PC-9 (cell line): ENCODE measurements at regions not wholly inside any gene's neighbourhood (a gene's known extent, or its start where the extent isn't known, plus 50 kb on each side); places are given as distances from the start of the nearest gene placed in this dataset.
"Not testable (repeated sequence)": the region's sequence is repeated elsewhere in the genome, so short reads cannot be mapped to it uniquely, and the experiment has no call there.

Experiments used
- BruUV-seq: library from RNA; stranded (reverse); fragments of 400-500 nt; replicated peaks from 2 replicates; lab custom pipeline; 2021; lab: Mats Ljungman, UMichigan
- CTCF ChIA-PET: fragments of 300-600 bp; sonication (Branson Sonifier 250); formaldehyde crosslinking; loops from one replicate; lab custom pipeline; 2022; ENCODE audit warnings: antibody characterized with exemption; lab: Charles Lee
- POLR2A ChIA-PET: fragments of 300-600 bp; sonication (Branson Sonifier 250); formaldehyde crosslinking; loops from one replicate; lab custom pipeline; 2022; ENCODE audit warnings: antibody characterized with exemption; ENCODE audit not compliant: unreplicated experiment; lab: Charles Lee
- DNase-seq, 2 experiments: peaks; one replicate each; pipeline versions ENCODE4 v3.0.0 to v3.0.0-alpha.2; 2015 to 2022; ENCODE audit warnings: mixed read lengths in 1 of 2
- H2AFZ ChIP-seq: fragments of 200-600 bp; sonication (generic); 2 replicates; pipeline ENCODE4 v1.8.1; 2017; ENCODE audit warnings: antibody characterized with exemption
- H3F3A ChIP-seq: fragments of 200-600 bp; sonication (generic); 2 replicates; pipeline ENCODE4 v1.8.1; 2017; ENCODE audit warnings: antibody characterized with exemption, mild to moderate bottlenecking, low read depth; ENCODE audit not compliant: insufficient read depth
- H3K27ac ChIP-seq: fragments of 200-600 bp; sonication (generic); 2 replicates; pipeline ENCODE4 v1.6.1; 2016; ENCODE audit warnings: mixed run types
- H3K27me3 ChIP-seq: fragments of 200-600 bp; sonication (generic); 2 replicates; pipeline ENCODE4 v1.6.1; 2016; ENCODE audit warnings: low read depth, mixed run types; ENCODE audit not compliant: insufficient read depth
- H3K36me3 ChIP-seq: fragments of 200-600 bp; sonication (generic); 2 replicates; pipeline ENCODE4 v1.6.1; 2016; ENCODE audit warnings: low read depth, mixed run types
- H3K4me1 ChIP-seq: fragments of 200-600 bp; sonication (generic); replicated peaks from 2 replicates; pipeline ENCODE4 v1.6.1; 2016; ENCODE audit warnings: mixed run types; ENCODE audit not compliant: insufficient read depth
- H3K4me2 ChIP-seq: fragments of 200-600 bp; sonication (generic); 2 replicates; pipeline ENCODE4 v1.6.1; 2017; ENCODE audit warnings: mixed run types
- H3K4me3 ChIP-seq: fragments of 200-600 bp; sonication (generic); 2 replicates; pipeline ENCODE4 v1.6.1; 2016; ENCODE audit warnings: mixed run types
- H3K79me2 ChIP-seq: fragments of 200-600 bp; sonication (generic); 2 replicates; pipeline ENCODE4 v1.6.1; 2017; ENCODE audit warnings: low read depth, mixed run types
- H3K9me2 ChIP-seq: fragments of 200-600 bp; sonication (generic); 2 replicates; pipeline ENCODE4 v1.8.1; 2017; ENCODE audit warnings: mild to moderate bottlenecking; ENCODE audit not compliant: insufficient read depth
- H3K9me3 ChIP-seq: fragments of 200-600 bp; sonication (generic); 2 replicates; pipeline ENCODE4 v1.8.1; 2016; ENCODE audit warnings: low read depth; ENCODE audit not compliant: insufficient read depth
- H4K20me1 ChIP-seq: fragments of 200-600 bp; sonication (generic); 2 replicates; pipeline ENCODE4 v1.8.1; 2017; ENCODE audit not compliant: insufficient read depth
- CTCF ChIP-seq: fragments of 200-600 bp; sonication (generic); conservative IDR thresholded peaks from 2 replicates; pipeline ENCODE4 v1.6.1; 2017; ENCODE audit warnings: mixed run types, antibody characterized with exemption, mild to moderate bottlenecking, moderate library complexity
- EZH2 ChIP-seq: fragments of 200-600 bp; sonication (generic); IDR thresholded peaks from 2 replicates; pipeline ENCODE4 v1.8.0; 2017; ENCODE audit warnings: antibody characterized with exemption, low read depth
- intact Hi-C: fragments of 100-400 bp; cut with micrococcal nuclease; formaldehyde crosslinking; loops from one replicate; pipeline ENCODE4 v1.10.0; 2022; ENCODE audit not compliant: unreplicated experiment

DNA sequence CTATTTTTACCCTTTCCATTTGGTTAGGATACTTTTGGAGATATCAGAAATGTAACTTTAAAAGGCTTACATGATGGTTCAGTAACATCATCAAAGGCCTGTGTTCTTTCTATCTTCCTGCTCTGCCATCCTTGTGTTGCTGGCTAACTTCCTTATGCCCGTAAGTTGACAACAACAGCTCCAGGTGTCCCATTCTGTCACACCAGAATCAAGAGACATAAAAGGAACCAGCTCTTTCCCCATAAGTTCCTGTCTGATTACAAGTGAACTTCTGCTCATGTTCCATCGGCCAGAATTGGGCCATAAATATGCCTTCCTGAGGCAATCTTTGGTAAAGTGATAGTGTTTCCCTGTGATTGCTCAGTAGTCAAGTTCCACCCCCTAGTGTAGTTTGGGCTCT lies 92.4 kb downstream of the FAM170A start:
- no peak for DNase-seq
- no TSS peak for BruUV-seq
- POLR2A ChIA-PET: no interaction called here
- Histone ChIP-seq H4K20me1 (no peaks in the 10 kb centered on the region), H3K9me2 (no peaks in the 10 kb centered on the region), H3K4me2 (no peak overlapping the region), H2AFZ (no peak overlapping the region), H3F3A (no peaks in the 10 kb centered on the region), H3K4me3 (no peak overlapping the region), H3K27me3 (no peaks in the 10 kb centered on the region), H3K4me1 (no peaks in the 10 kb centered on the region), H3K9me3 (0 out of 2 replicates have a peak, but pooled peaks cover 3% of the 10 kb centered on the region), H3K36me3 (no peaks in the 10 kb centered on the region), H3K27ac (no peak overlapping the region), H3K79me2 (no peaks in the 10 kb centered on the region)
- intact Hi-C loops: no loop called here
- CTCF ChIA-PET: no interaction called here
- TF ChIP-seq CTCF (no peak), EZH2 (no peak)

- intact Hi-C loops, H3K27me3 ChIP-seq, CTCF ChIA-PET, H3K4me1 ChIP-seq, H3K4me2 ChIP-seq, H3K36me3 ChIP-seq, POLR2A ChIA-PET, H3K9me2 ChIP-seq, DNase-seq, H3K27ac ChIP-seq, H3F3A ChIP-seq, BruUV-seq, H3K9me3 ChIP-seq, H4K20me1 ChIP-seq, H3K79me2 ChIP-seq, H3K4me3 ChIP-seq, H2AFZ ChIP-seq: not testable (repeated sequence)
These were observed 95.9 kb downstream of the FAM170A start for GRCh38 chr5:119725291-119725690.

DNA sequence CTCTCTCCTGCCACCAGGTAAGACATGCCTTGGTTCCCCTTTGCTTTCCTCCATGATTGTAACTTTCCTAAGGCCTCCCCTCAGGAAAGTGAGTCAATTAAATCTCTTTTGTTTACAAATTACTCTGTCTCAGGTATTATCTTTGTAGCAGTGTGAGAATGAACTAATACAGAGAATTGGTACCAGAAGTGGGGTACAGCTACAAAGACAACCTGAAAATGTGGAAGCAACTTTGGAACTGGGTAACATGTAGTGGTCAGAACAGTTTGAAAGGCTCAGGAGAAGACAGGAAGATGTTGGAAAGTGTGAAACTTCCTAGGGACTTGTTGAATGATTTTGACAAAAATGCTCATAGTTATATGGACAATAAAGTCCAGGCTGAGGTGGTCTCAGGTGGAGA lies 97.2 kb downstream of the FAM170A start:
- TF ChIP-seq CTCF (no peak), EZH2 (no peak)
- Histone ChIP-seq H3K9me3 (0 out of 2 replicates have a peak, but pooled peaks cover 3% of the 10 kb centered on the region), H3K4me2 (no peak overlapping the region), H3F3A (no peaks in the 10 kb centered on the region), H2AFZ (no peak overlapping the region), H3K27me3 (no peaks in the 10 kb centered on the region), H3K9me2 (no peaks in the 10 kb centered on the region), H3K27ac (no peak overlapping the region), H3K36me3 (no peaks in the 10 kb centered on the region), H3K79me2 (no peaks in the 10 kb centered on the region), H3K4me3 (no peak overlapping the region), H4K20me1 (no peaks in the 10 kb centered on the region), H3K4me1 (no peaks in the 10 kb centered on the region)
- no TSS peak for BruUV-seq
- CTCF ChIA-PET: no interaction called here
- POLR2A ChIA-PET: no interaction called here
- no peak for DNase-seq
- intact Hi-C loops: no loop called here

GRCh38 chr5:119740225-119740624 lies 110.9 kb downstream of the FAM170A start:
- intact Hi-C loops: loop anchor here (5.0 kb wide), 1 partner anchor 753 kb away; the partner anchor contains the start of gene DTWD2
- Histone ChIP-seq H3K27me3 (no peaks in the 10 kb centered on the region), H4K20me1 (no peaks in the 10 kb centered on the region), H3K9me2 (no peaks in the 10 kb centered on the region), H3F3A (no peaks in the 10 kb centered on the region), H3K4me2 (no peak overlapping the region), H2AFZ (no peak overlapping the region), H3K4me3 (no peak overlapping the region), H3K79me2 (no peaks in the 10 kb centered on the region), H3K9me3 (no peaks in the 10 kb centered on the region), H3K27ac (no peak overlapping the region), H3K4me1 (no peaks in the 10 kb centered on the region), H3K36me3 (no peaks in the 10 kb centered on the region)
- no TSS peak for BruUV-seq
- POLR2A ChIA-PET: no interaction called here
- CTCF ChIA-PET: no interaction called here
- DNase-seq: no peak
- TF ChIP-seq EZH2 (no peak), CTCF (no peak)
